ENCODE measurements at regions not wholly inside any gene's neighbourhood (a gene's known extent, or its start where the extent isn't known, plus 50 kb on each side); places are given as distances from the start of the nearest gene placed in this dataset.

DNA sequence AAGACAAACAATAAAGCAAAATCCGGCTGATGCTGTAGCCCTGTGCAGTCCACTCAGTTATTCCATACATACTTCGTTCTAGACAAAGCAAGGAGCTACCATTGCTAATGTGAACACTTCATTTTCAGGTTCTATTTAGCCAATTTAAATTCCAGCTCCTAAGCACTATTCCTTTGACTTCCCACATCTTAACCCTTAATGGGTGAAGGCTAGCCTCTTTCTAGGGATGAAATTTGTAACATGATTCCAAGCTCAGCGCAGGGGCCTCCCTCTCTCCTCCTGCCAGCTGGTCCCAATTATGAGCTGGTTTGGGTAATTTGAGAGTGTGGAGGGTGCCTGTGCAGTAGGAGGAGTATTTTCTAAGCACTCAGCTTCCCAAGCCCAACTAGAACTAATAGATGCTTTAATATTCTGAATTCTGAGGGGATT lies 53.9 kb upstream of the PTGFRN start:
- no peak overlapping the region for H3K9ac ChIP-seq (ENCODE audit: low read length in 5 of 5)
- H3K4me1 ChIP-seq (ENCODE audit: control insufficient read depth in 5 of 5, insufficient read depth in 5 of 5, low read length in 5 of 5): peaks cover 0 to 21% (median 11%) of the 10 kb centered on the region in 5 donors

DNA sequence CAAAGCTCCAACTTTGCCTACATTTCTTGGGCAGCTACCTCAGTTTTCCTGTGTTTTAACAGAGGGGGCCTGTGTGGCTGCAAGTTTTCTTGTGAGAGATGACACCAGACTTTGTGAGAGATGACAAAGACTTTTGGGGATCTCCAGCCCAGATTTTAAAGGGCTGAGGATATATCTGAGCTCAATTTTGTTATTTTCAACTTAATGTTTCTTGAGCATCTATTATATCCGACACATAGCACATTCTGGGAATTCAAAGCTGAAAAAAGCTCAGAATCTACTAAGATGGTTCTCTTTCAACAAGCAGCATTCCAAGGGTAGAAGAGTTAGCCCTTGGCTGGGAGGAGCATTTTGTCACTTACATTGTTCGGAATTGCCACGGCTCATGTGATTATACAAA lies 53.4 kb upstream of the PTGFRN start:
- Histone ChIP-seq H3K4me3 (ENCODE audit: low read depth in 1 of 5, low read length in 5 of 5) (no peak overlapping the region), H3K4me1 (ENCODE audit: control insufficient read depth in 5 of 5, insufficient read depth in 5 of 5, low read length in 5 of 5) (peaks cover 0 to 21% (median 11%) of the 10 kb centered on the region in 5 donors), H3K27me3 (ENCODE audit: control insufficient read depth in 5 of 5, insufficient read depth in 4 of 5, low read length in 5 of 5) (no peaks in the 10 kb centered on the region), H3K36me3 (ENCODE audit: control insufficient read depth in 5 of 5, insufficient read depth in 5 of 5, low read length in 5 of 5) (no peaks in the 10 kb centered on the region), H3K27ac (ENCODE audit: low read depth, low read length) (no peak overlapping the region), H3K9me3 (ENCODE audit: control insufficient read depth in 5 of 5, low read length in 5 of 5) (no peaks in the 10 kb centered on the region), H3K9ac (ENCODE audit: low read length in 5 of 5) (no peak overlapping the region)

More for the DNA sequence above, 53.9 kb upstream of the PTGFRN start:
- Histone ChIP-seq H3K36me3 (ENCODE audit: control insufficient read depth in 5 of 5, insufficient read depth in 5 of 5, low read length in 5 of 5) (no peaks in the 10 kb centered on the region), H3K27me3 (ENCODE audit: control insufficient read depth in 5 of 5, insufficient read depth in 4 of 5, low read length in 5 of 5) (no peaks in the 10 kb centered on the region), H3K27ac (ENCODE audit: low read depth, low read length) (no peak overlapping the region), H3K9me3 (ENCODE audit: control insufficient read depth in 5 of 5, low read length in 5 of 5) (no peaks in the 10 kb centered on the region), H3K4me3 (ENCODE audit: low read depth in 1 of 5, low read length in 5 of 5) (no peak overlapping the region)

DNA sequence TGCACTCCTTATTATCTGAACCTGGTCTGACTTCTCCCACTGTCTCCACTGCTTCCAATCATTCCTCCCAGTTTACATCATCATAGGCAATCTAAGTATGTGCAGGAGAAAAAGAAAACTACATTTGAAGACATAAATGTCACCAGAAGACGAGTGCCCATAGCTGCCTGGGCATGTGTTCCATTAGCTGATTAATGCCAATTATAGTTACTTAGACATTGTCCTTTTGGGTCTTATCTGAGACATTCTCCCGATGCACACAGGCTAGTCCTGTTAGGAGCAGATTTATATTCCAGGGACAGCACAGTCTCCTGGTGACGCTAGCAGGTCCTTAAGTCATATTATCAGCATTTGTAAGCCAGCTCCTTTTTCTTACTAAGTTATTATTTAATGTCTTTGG lies 52.6 kb upstream of the PTGFRN start:
- no peak overlapping the region for H3K4me3 ChIP-seq (ENCODE audit: low read depth in 1 of 5, low read length in 5 of 5)
- H3K9me3 ChIP-seq (ENCODE audit: control insufficient read depth in 5 of 5, low read length in 5 of 5): no peaks in the 10 kb centered on the region
- peaks cover 0 to 21% (median 11%) of the 10 kb centered on the region in 5 donors for H3K4me1 ChIP-seq (ENCODE audit: control insufficient read depth in 5 of 5, insufficient read depth in 5 of 5, low read length in 5 of 5)
- H3K27ac ChIP-seq (ENCODE audit: low read depth, low read length): no peak overlapping the region
- no peaks in the 10 kb centered on the region for H3K36me3 ChIP-seq (ENCODE audit: control insufficient read depth in 5 of 5, insufficient read depth in 5 of 5, low read length in 5 of 5)
- no peaks in the 10 kb centered on the region for H3K27me3 ChIP-seq (ENCODE audit: control insufficient read depth in 5 of 5, insufficient read depth in 4 of 5, low read length in 5 of 5)
- H3K9ac ChIP-seq (ENCODE audit: low read length in 5 of 5): no peak overlapping the region

Measured in subcutaneous abdominal adipose tissue (tissue), 5 donors.